Endodermal cell (in vitro differentiated cells): ENCODE measurements at regions not wholly inside any gene's neighbourhood (a gene's known extent, or its start where the extent isn't known, plus 50 kb on each side); places are given as distances from the start of the nearest gene placed in this dataset.

ENCODE experiments used
- DNase-seq: peaks from one replicate; pipeline ENCODE4 v3.0.0-alpha.2; 2017
- H3K27ac ChIP-seq: 2 replicates; pipeline ENCODE4 v1.5.1; 2013; ENCODE audit warnings: mild to moderate bottlenecking, low read depth, low read length, moderate library complexity
- H3K27me3 ChIP-seq: 2 replicates; pipeline ENCODE4 v1.6.1; 2013; ENCODE audit warnings: mild to moderate bottlenecking, low read length, moderate library complexity; ENCODE audit not compliant: insufficient read depth, control insufficient read depth, poor library complexity, severe bottlenecking
- H3K36me3 ChIP-seq: 2 replicates; pipeline ENCODE4 v1.7.0; 2013; ENCODE audit warnings: mild to moderate bottlenecking, low read length, moderate library complexity; ENCODE audit not compliant: control insufficient read depth, insufficient read depth
- H3K4me1 ChIP-seq: one replicate; pipeline ENCODE4 v1.7.0; 2013; ENCODE audit warnings: low read length; ENCODE audit not compliant: control insufficient read depth, insufficient read depth
- H3K4me3 ChIP-seq: 2 replicates; pipeline ENCODE4 v1.5.1; 2013; ENCODE audit warnings: mild to moderate bottlenecking, low read length, moderate library complexity
- H3K9ac ChIP-seq: 2 replicates; pipeline ENCODE4 v1.6.1; 2013; ENCODE audit warnings: mild to moderate bottlenecking, low read length, moderate library complexity; ENCODE audit not compliant: poor library complexity, severe bottlenecking; ENCODE audit errors: extremely low read depth
- H3K9me3 ChIP-seq: 2 replicates; pipeline ENCODE4 v1.6.1; 2013; ENCODE audit warnings: mild to moderate bottlenecking, low read length, moderate library complexity; ENCODE audit not compliant: control insufficient read depth
- H3K27ac Mint-ChIP-seq: 2 replicates; pipeline ENCODE4 v1.8.0; 2020; ENCODE audit warnings: mixed read lengths
- H3K27me3 Mint-ChIP-seq: 2 replicates; pipeline ENCODE4 v1.8.0; 2021; ENCODE audit warnings: mild to moderate bottlenecking, mixed read lengths; ENCODE audit not compliant: insufficient read depth
- H3K36me3 Mint-ChIP-seq: 2 replicates; pipeline ENCODE4 v1.8.0; 2020; ENCODE audit warnings: low read depth, mixed read lengths
- H3K4me1 Mint-ChIP-seq: 2 replicates; pipeline ENCODE4 v1.8.0; 2020; ENCODE audit warnings: mixed read lengths
- H3K4me3 Mint-ChIP-seq: 2 replicates; pipeline ENCODE4 v1.8.0; 2020; ENCODE audit warnings: mild to moderate bottlenecking, moderate library complexity, mixed read lengths
- H3K9me3 Mint-ChIP-seq: 2 replicates; pipeline ENCODE4 v1.8.0; 2020; ENCODE audit warnings: mild to moderate bottlenecking, mixed read lengths
- WGBS, 2 experiments: methylation state at CpG; one replicate each; pipeline versions ENCODE4 v1.1.5 to v1.1.7; 2013; ENCODE audit warnings: missing lambda C conversion rate in 2 of 2, mixed read lengths in 1 of 2; ENCODE audit not compliant: insufficient coverage in 1 of 2, insufficient read length in 1 of 2; 5-methylcytosine and 5-hydroxymethylcytosine counted together
- TF ChIP-seq, protein P1 (sequence below): fragments of 200-600 bp; sonication (generic); conservative IDR thresholded peaks from 2 replicates; pipeline ENCODE4 v1.5.0; 2021; ENCODE audit warnings: antibody characterized with exemption, mild to moderate bottlenecking

DNA sequence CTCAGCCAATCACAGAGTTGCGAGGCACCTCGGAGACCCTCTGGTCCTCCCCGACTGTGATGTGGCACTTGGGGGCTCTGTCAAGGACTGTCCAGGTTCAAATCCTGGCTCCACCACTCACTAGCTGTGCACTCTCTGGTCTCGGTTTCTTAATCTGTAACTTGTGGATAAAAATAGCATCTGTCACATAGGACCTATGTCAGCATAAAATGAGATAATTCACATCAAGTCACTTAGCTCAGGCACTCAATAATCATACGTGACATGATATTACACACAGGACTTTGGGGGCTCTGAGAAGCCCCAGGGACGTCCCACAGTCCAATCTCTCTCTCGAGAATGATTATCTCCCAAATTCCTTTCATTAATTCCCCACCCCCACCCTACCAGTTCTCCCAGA lies 166.4 kb downstream of the COPRS start:
- Histone ChIP-seq H3K9me3 (no peaks in the 10 kb centered on the region), H3K9ac (no peak overlapping the region), H3K27ac (no peak overlapping the region), H3K36me3 (no peaks in the 10 kb centered on the region), H3K4me3 (no peak overlapping the region), H3K27me3 (no peaks in the 10 kb centered on the region), H3K4me1 (peaks cover 7% of the 10 kb centered on the region)
- no peak for DNase-seq
- TF ChIP-seq, protein P1, sequence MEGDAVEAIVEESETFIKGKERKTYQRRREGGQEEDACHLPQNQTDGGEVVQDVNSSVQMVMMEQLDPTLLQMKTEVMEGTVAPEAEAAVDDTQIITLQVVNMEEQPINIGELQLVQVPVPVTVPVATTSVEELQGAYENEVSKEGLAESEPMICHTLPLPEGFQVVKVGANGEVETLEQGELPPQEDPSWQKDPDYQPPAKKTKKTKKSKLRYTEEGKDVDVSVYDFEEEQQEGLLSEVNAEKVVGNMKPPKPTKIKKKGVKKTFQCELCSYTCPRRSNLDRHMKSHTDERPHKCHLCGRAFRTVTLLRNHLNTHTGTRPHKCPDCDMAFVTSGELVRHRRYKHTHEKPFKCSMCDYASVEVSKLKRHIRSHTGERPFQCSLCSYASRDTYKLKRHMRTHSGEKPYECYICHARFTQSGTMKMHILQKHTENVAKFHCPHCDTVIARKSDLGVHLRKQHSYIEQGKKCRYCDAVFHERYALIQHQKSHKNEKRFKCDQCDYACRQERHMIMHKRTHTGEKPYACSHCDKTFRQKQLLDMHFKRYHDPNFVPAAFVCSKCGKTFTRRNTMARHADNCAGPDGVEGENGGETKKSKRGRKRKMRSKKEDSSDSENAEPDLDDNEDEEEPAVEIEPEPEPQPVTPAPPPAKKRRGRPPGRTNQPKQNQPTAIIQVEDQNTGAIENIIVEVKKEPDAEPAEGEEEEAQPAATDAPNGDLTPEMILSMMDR, result no peak
- no peaks in the 10 kb centered on the region for H3K9me3 Mint-ChIP-seq
- H3K4me1 Mint-ChIP-seq, result peaks cover 17% of the 10 kb centered on the region
- H3K27me3 Mint-ChIP-seq, result no peaks in the 10 kb centered on the region
- 81 to 100% methylated on average over 5 to 7 of the region's 7 CpGs for WGBS, 2 experiments
- no peak overlapping the region for H3K4me3 Mint-ChIP-seq
- H3K36me3 Mint-ChIP-seq, result no peaks in the 10 kb centered on the region
- H3K27ac Mint-ChIP-seq, result no peak overlapping the region

DNA sequence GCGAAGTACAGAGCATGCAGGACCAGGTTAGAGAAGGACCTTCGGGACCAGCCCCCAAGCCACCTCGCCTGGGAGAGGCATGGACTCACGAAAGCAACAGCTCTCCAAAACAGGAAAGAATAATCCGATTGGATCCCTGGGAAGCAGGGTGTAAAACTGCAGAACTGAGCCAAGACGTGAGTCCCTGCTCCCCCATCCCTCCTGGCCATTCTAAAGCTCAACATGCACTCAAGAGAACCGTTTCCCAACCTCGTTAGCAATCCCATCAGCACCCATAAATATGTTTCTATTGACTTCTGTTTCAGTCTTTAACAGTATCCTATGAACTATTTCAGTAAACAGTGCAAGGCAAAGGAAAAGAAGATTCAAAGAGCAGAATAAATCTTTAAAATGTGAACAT lies 167.0 kb downstream of the COPRS start:
- peaks cover 7% of the 10 kb centered on the region for H3K4me1 ChIP-seq
- Mint-ChIP-seq H3K4me1 (peaks cover 12% of the 10 kb centered on the region), H3K27ac (no peak overlapping the region), H3K9me3 (no peaks in the 10 kb centered on the region), H3K36me3 (no peaks in the 10 kb centered on the region), H3K4me3 (no peak overlapping the region), H3K27me3 (no peaks in the 10 kb centered on the region)
- no peaks in the 10 kb centered on the region for H3K36me3 ChIP-seq
- no peaks in the 10 kb centered on the region for H3K27me3 ChIP-seq
- no peaks in the 10 kb centered on the region for H3K9me3 ChIP-seq
- H3K9ac ChIP-seq, result no peak overlapping the region
- H3K27ac ChIP-seq, result no peak overlapping the region
- DNase-seq, result no peak
- no peak overlapping the region for H3K4me3 ChIP-seq
- TF ChIP-seq, protein P1, result no peak
- WGBS, 2 experiments, result 86 to 91% methylated on average over 8 of the region's 8 CpGs

DNA sequence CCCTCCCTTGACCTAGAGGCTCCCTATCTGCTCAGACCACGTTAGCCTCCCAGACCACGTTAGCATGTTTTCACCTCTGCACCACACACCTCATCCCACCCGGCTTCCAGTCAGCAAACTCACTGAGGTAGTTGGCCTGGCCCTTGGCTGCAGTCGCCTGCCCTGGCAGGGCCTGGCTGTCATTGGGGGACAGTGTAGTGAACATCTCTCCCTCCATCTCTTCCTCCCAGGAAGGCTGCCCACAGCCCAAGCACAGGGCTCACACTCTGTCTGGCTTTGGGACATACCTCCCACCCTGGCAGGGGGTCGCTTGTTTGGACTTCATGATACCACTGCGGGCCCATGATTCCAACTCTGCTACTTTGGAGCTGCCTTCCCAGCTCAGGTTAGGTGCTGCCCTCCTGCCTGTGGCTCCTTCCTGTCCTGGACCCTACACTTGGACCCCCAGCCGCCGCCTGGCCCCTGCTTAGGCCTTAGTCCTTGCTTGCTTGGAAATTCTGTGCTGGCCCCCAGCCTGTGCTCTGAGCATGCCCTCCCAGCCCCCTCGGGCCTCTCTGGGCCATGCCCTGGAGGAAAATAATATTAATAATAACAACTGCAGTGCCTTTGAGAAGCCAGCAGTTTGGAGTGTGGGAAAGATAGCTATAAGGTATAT lies 167.7 kb downstream of the COPRS start:
- 94 to 97% methylated on average over 5 to 9 of the region's 9 CpGs for WGBS, 2 experiments
- peaks cover 7% of the 10 kb centered on the region for H3K4me1 ChIP-seq
- peak; percentile 39 for DNase-seq
- no peaks in the 10 kb centered on the region for H3K27me3 Mint-ChIP-seq
- no peaks in the 10 kb centered on the region for H3K36me3 ChIP-seq
- H3K27me3 ChIP-seq, result no peaks in the 10 kb centered on the region
- H3K9me3 Mint-ChIP-seq, result no peaks in the 10 kb centered on the region
- no peak overlapping the region for H3K4me3 ChIP-seq
- H3K36me3 Mint-ChIP-seq, result no peaks in the 10 kb centered on the region
- TF ChIP-seq, protein P1, result no peak
- H3K4me3 Mint-ChIP-seq, result no peak overlapping the region
- H3K27ac ChIP-seq, result no peak overlapping the region
- no peak overlapping the region for H3K9ac ChIP-seq
- H3K4me1 Mint-ChIP-seq, result peaks cover 7% of the 10 kb centered on the region
- no peak overlapping the region for H3K27ac Mint-ChIP-seq
- H3K9me3 ChIP-seq, result no peaks in the 10 kb centered on the region
